Parathyroid adenoma (tissue), 2 donors: ENCODE measurements at regions not wholly inside any gene's neighbourhood (a gene's known extent, or its start where the extent isn't known, plus 50 kb on each side); places are given as distances from the start of the nearest gene placed in this dataset.

ENCODE experiments used
- H2AFZ ChIP-seq: fragments of 300-600 bp; sonication (generic); one replicate; pipeline ENCODE4 v1.7.0; 2017; ENCODE audit warnings: antibody characterized with exemption, mild to moderate bottlenecking
- H3K27ac ChIP-seq: fragments of 300-600 bp; sonication (generic); one replicate; pipeline ENCODE4 v1.7.0; 2017
- H3K27me3 ChIP-seq: fragments of 300-600 bp; sonication (generic); one replicate; pipeline ENCODE4 v1.7.0; 2017; ENCODE audit warnings: low read length; ENCODE audit not compliant: control insufficient read depth, insufficient read depth
- H3K36me3 ChIP-seq: fragments of 300-600 bp; sonication (generic); one replicate; pipeline ENCODE4 v1.7.0; 2017; ENCODE audit warnings: low read length; ENCODE audit not compliant: control insufficient read depth, insufficient read depth
- H3K4me1 ChIP-seq: fragments of 300-600 bp; sonication (generic); one replicate; pipeline ENCODE4 v1.7.0; 2017; ENCODE audit warnings: control low read depth
- H3K4me2 ChIP-seq: fragments of 300-600 bp; sonication (generic); one replicate; pipeline ENCODE4 v1.7.0; 2017; ENCODE audit warnings: low read length
- H3K4me3 ChIP-seq: fragments of 300-600 bp; sonication (generic); one replicate; pipeline ENCODE4 v1.7.0; 2017; ENCODE audit warnings: low read depth, low read length
- H3K79me2 ChIP-seq: fragments of 300-600 bp; sonication (generic); one replicate; pipeline ENCODE4 v1.7.0; 2017; ENCODE audit warnings: control low read depth
- H3K9ac ChIP-seq: fragments of 300-600 bp; sonication (generic); one replicate; pipeline ENCODE4 v1.7.0; 2017; ENCODE audit warnings: mild to moderate bottlenecking
- H3K9me3 ChIP-seq: fragments of 300-600 bp; sonication (generic); one replicate; pipeline ENCODE4 v1.7.0; 2017; ENCODE audit warnings: low read length; ENCODE audit not compliant: control insufficient read depth
- TF ChIP-seq, protein P1 (sequence below): fragments of 300-600 bp; sonication (generic); IDR thresholded peaks from one replicate; pipeline ENCODE4 v1.7.0; 2017; ENCODE audit warnings: antibody characterized with exemption, mild to moderate bottlenecking
- donor health status: primary hyperparathyroidism.

DNA sequence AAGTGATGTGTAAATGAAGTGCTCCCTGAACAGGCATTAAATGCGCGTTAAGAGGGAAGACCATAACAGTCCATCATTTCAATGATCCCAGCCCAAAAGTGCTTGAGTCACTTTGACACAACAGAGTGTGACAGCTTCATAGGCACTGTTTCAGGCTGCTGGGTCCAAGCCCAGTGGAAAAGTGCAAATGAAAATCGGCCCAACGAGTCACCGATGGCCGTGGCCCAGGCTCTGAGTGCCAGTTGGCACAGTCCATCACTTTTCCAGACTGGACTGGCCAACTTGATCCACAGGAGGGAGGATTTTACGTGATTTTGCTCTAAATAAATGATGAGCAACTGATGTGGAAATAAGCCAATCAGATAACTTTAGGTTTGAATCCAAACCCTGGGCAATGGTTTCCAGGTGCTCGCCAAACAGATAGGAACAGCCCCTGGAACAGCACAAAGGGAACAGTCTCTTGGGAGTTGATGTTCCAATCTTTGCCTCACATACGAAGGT, 114.0 kb downstream of the SP3 start:
- TF ChIP-seq, protein P1, sequence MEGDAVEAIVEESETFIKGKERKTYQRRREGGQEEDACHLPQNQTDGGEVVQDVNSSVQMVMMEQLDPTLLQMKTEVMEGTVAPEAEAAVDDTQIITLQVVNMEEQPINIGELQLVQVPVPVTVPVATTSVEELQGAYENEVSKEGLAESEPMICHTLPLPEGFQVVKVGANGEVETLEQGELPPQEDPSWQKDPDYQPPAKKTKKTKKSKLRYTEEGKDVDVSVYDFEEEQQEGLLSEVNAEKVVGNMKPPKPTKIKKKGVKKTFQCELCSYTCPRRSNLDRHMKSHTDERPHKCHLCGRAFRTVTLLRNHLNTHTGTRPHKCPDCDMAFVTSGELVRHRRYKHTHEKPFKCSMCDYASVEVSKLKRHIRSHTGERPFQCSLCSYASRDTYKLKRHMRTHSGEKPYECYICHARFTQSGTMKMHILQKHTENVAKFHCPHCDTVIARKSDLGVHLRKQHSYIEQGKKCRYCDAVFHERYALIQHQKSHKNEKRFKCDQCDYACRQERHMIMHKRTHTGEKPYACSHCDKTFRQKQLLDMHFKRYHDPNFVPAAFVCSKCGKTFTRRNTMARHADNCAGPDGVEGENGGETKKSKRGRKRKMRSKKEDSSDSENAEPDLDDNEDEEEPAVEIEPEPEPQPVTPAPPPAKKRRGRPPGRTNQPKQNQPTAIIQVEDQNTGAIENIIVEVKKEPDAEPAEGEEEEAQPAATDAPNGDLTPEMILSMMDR = no peak
- H3K4me2 ChIP-seq = no peak overlapping the region
- H3K27ac ChIP-seq = no peak overlapping the region
- H3K9me3 ChIP-seq = no peaks in the 10 kb centered on the region
- H3K4me1 ChIP-seq = no peaks in the 10 kb centered on the region
- no peaks in the 10 kb centered on the region for H3K27me3 ChIP-seq
- no peak overlapping the region for H2AFZ ChIP-seq
- no peaks in the 10 kb centered on the region for H3K36me3 ChIP-seq
- no peak overlapping the region for H3K9ac ChIP-seq
- H3K4me3 ChIP-seq = no peak overlapping the region
- H3K79me2 ChIP-seq = no peaks in the 10 kb centered on the region

DNA sequence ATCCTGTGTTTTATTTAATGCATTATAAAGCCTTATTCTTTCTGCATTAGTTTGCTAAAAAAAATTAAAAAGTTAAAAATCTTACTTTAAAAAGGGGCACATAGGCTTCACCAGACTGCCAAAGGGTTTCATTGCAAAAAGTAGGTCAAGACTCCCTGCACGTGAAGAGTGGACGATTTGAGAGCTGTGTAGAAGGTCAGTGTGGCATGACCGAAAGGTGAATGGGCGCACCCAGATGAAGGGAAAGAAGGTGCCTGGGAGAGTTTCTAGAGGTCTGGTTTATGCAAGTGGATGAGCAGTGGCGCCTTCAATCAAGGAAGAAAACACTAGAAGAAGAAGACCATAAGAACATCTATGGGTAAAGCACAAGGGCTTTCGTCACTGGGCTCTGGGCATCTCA, 111.0 kb downstream of the SP3 start:
- TF ChIP-seq, protein P1 = no peak
- Histone ChIP-seq H2AFZ (no peak overlapping the region), H3K4me2 (no peak overlapping the region), H3K9ac (no peak overlapping the region), H3K79me2 (no peaks in the 10 kb centered on the region), H3K9me3 (no peaks in the 10 kb centered on the region), H3K4me1 (no peaks in the 10 kb centered on the region), H3K27ac (no peak overlapping the region), H3K4me3 (no peak overlapping the region), H3K27me3 (no peaks in the 10 kb centered on the region), H3K36me3 (no peaks in the 10 kb centered on the region)

DNA sequence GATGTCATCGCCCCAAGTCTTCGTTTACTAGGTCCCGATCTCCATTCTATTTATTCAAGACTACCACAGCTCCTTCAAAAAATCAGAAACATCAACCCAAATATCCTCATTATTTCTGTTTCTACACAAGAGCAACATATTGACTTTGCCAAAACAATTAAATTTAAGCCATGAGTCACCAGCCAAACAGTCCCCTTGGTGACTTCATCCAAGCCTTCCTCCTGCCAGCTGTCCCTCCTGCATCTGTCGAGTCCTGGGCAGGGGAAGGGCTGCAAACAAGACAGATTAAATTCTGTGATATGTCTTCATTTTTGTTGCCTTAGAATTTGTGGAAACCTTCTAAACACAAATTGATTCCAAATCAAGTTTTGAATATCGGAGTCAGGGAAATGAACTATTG, 110.3 kb downstream of the SP3 start:
- no peaks in the 10 kb centered on the region for H3K9me3 ChIP-seq
- H3K36me3 ChIP-seq = no peaks in the 10 kb centered on the region
- H3K4me1 ChIP-seq = no peaks in the 10 kb centered on the region
- no peak overlapping the region for H3K27ac ChIP-seq
- H3K4me2 ChIP-seq = no peak overlapping the region
- no peaks in the 10 kb centered on the region for H3K79me2 ChIP-seq
- no peak overlapping the region for H3K4me3 ChIP-seq
- H3K9ac ChIP-seq = no peak overlapping the region
- TF ChIP-seq, protein P1 = no peak
- no peak overlapping the region for H2AFZ ChIP-seq
- no peaks in the 10 kb centered on the region for H3K27me3 ChIP-seq

DNA sequence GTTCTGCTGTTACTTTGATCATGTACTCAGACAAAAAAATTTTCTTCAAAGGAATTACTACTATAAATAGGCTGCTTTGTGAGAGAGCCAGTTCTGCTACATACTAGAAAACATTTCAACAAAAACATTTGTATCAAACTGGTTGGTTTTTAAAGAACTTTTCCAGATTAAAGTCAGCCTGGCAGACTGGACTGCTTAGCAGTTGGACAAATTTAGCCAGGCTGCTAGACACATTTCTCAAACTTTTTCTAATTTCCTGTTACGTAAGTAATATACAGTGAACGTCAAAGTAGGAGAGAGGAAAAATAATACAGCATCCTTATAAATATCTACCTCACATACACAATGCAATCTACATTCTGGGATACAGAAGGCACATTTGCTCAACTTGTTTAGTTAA, 109.5 kb downstream of the SP3 start:
- H3K27me3 ChIP-seq = no peaks in the 10 kb centered on the region
- H3K9me3 ChIP-seq = no peaks in the 10 kb centered on the region
- no peak overlapping the region for H2AFZ ChIP-seq
- no peak overlapping the region for H3K9ac ChIP-seq
- no peaks in the 10 kb centered on the region for H3K4me1 ChIP-seq
- H3K36me3 ChIP-seq = no peaks in the 10 kb centered on the region
- TF ChIP-seq, protein P1 = no peak
- H3K4me2 ChIP-seq = no peak overlapping the region
- H3K4me3 ChIP-seq = no peak overlapping the region
- no peak overlapping the region for H3K27ac ChIP-seq
- no peaks in the 10 kb centered on the region for H3K79me2 ChIP-seq
